Esophagus squamous epithelium (tissue), 5 donors: ENCODE measurements at regions not wholly inside any gene's neighbourhood (a gene's known extent, or its start where the extent isn't known, plus 50 kb on each side); places are given as distances from the start of the nearest gene placed in this dataset.

Experiments
- DNase-seq: peaks from one replicate; lab custom pipeline; 2025; lab: John Stamatoyannopoulos, UW
- H3K27ac ChIP-seq, 4 donors: fragments of 200-600 bp; sonication (generic); one replicate each; pipeline ENCODE4 v1.5.1; 2016 to 2019; ENCODE audit warnings: mild to moderate bottlenecking in 1 of 4
- H3K27me3 ChIP-seq, 4 donors: fragments of 200-600 bp; sonication (generic); 1 replicate in 3 of 4; 2 replicates in 1 of 4; pipeline versions ENCODE4 v1.5.1 to v1.6.0; 2017 to 2021; ENCODE audit warnings: antibody characterized with exemption in 1 of 4
- H3K36me3 ChIP-seq, 3 donors: fragments of 200-600 bp; sonication (generic); one replicate each; pipeline ENCODE4 v1.5.1; 2016 to 2019
- H3K4me1 ChIP-seq, 3 donors: fragments of 200-600 bp; sonication (generic); one replicate each; pipeline ENCODE4 v1.5.1; 2017 to 2019
- H3K4me3 ChIP-seq, 4 donors: fragments of 200-600 bp; sonication (generic); 1 replicate in 3 of 4; 2 replicates in 1 of 4; pipeline ENCODE4 v1.5.1; 2016 to 2019; ENCODE audit warnings: mild to moderate bottlenecking in 2 of 4, moderate library complexity in 1 of 4
- H3K9me3 ChIP-seq, 3 donors: fragments of 200-600 bp; sonication (generic); one replicate each; pipeline ENCODE4 v1.5.1; 2016 to 2019
- POLR2A ChIP-seq, 4 donors: fragments of 450-650 bp; IDR thresholded peaks; one replicate each; pipeline ENCODE4 v1.6.1; 2017; ENCODE audit warnings: antibody characterized with exemption in 4 of 4, mild to moderate bottlenecking in 4 of 4, moderate library complexity in 3 of 4
- WGBS, 2 donors: methylation state at CpG; one replicate each; pipeline ENCODE4 v1.1.5; 2018; 5-methylcytosine and 5-hydroxymethylcytosine counted together
- intact Hi-C: fragments of 100-400 bp; cut with DNase I; formaldehyde crosslinking; loops from one replicate; pipeline ENCODE4 v1.15.0; 2022
- TF ChIP-seq, protein P1 (sequence below), 6 experiments: fragments of 450-650 bp in 4 of 6; fragments of 200-600 bp in 2 of 6; sonication (generic) in 2 of 6; IDR thresholded peaks; one replicate each; pipeline ENCODE4 v1.5.1; 2016 to 2019; ENCODE audit warnings: antibody characterized with exemption in 6 of 6, mild to moderate bottlenecking in 4 of 6, moderate library complexity in 4 of 6
- donor health status: DM: yes; HTN: yes; CAD: no.

DNA sequence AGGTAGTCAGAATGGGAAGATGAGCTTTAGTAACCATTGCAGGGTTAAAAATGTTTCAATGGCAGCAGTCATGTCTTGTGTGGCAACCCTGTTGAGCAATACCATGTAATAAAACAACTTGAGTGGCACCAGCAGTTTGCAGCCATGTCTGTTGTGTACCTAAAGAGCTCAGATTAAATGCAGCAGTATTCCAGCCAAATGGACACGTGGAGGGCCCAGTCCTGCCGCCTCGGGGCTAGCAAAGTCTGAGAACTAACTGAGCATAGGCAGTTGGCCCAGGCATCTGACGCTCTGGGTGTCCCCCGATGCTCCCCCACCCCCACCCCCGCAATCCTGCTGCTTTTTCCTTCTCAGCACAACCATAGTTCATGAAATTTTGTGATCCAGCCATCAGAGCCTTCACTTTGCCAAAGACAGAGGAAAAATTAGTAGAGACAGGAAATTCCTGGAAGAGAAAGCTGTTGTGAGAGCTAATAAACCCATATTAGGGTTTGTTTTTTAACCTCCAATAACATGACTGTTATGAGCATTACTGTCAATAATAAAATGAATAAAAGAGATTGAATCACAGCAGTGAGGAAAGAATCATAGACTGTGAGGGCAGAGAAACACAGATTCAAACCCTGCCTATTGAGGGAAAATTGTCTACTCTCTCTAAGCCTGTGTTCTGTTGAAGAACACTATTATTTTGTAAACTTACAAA lies 220.6 kb upstream of the RHOBTB1 start:
- Histone ChIP-seq H3K4me3 (no peak overlapping the region), H3K27me3 (no peaks in the 10 kb centered on the region)
- WGBS, 2 donors: 24 to 48% methylated on average over 5 to 6 of the region's 6 CpGs

DNA sequence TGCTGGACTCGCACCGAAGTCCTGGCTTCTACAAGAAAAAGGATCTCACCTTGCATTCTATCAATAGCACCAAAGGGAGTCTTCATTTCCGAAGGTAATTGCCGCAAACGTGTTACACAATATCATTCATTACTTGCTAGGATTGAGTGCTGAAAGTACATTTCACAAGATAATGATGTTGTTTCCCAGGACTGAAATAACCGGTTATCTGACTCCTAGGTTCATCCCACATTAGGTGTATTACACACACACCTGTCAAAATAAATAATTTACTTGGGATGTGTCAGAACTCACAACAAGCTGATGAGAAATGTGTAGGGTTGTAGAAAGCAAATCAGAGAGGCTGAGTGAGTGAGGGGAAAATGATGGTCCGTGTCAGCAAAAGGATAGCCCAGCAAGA lies 219.4 kb upstream of the RHOBTB1 start:
- intact Hi-C loops: no loop called here

More for the DNA sequence above, 220.6 kb upstream of the RHOBTB1 start:
- Histone ChIP-seq H3K4me1 (peaks cover 0 to 32% (median 7%) of the 10 kb centered on the region in 3 donors), H3K27ac (peak overlapping the region in 1 of 4 donors; percentile 35), H3K9me3 (no peaks in the 10 kb centered on the region), H3K36me3 (no peaks in the 10 kb centered on the region)
- TF ChIP-seq, protein P1, sequence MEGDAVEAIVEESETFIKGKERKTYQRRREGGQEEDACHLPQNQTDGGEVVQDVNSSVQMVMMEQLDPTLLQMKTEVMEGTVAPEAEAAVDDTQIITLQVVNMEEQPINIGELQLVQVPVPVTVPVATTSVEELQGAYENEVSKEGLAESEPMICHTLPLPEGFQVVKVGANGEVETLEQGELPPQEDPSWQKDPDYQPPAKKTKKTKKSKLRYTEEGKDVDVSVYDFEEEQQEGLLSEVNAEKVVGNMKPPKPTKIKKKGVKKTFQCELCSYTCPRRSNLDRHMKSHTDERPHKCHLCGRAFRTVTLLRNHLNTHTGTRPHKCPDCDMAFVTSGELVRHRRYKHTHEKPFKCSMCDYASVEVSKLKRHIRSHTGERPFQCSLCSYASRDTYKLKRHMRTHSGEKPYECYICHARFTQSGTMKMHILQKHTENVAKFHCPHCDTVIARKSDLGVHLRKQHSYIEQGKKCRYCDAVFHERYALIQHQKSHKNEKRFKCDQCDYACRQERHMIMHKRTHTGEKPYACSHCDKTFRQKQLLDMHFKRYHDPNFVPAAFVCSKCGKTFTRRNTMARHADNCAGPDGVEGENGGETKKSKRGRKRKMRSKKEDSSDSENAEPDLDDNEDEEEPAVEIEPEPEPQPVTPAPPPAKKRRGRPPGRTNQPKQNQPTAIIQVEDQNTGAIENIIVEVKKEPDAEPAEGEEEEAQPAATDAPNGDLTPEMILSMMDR (IDR thresholded peaks at IDR 0.05): no peak
- no peak for TF ChIP-seq POLR2A (IDR thresholded peaks at IDR 0.05)
- no peak for DNase-seq
- intact Hi-C loops: no loop called here

GRCh38 chr10:61160253-61160652 lies 216.3 kb upstream of the RHOBTB1 start:
- no peaks in the 10 kb centered on the region for H3K9me3 ChIP-seq
- intact Hi-C loops: no loop called here
- WGBS, 2 donors: 68 to 95% methylated on average over 4 of the region's 4 CpGs
- no peak for DNase-seq
- H3K27me3 ChIP-seq: no peaks in the 10 kb centered on the region
- peaks cover 0 to 25% (median 7%) of the 10 kb centered on the region in 3 donors for H3K4me1 ChIP-seq
- TF ChIP-seq, protein P1 (IDR thresholded peaks at IDR 0.05): no peak
- TF ChIP-seq POLR2A (IDR thresholded peaks at IDR 0.05): no peak
- H3K4me3 ChIP-seq: no peak overlapping the region
- no peaks in the 10 kb centered on the region for H3K36me3 ChIP-seq
- no peak overlapping the region for H3K27ac ChIP-seq

More for the DNA sequence above, 219.4 kb upstream of the RHOBTB1 start:
- no peaks in the 10 kb centered on the region for H3K27me3 ChIP-seq
- no peaks in the 10 kb centered on the region for H3K36me3 ChIP-seq
- peaks cover 0 to 37% (median 7%) of the 10 kb centered on the region in 3 donors for H3K4me1 ChIP-seq
- H3K27ac ChIP-seq: no peak overlapping the region
- H3K4me3 ChIP-seq: no peak overlapping the region
- WGBS, 2 donors: 72 to 82% methylated on average over 7 of the region's 7 CpGs
- no peaks in the 10 kb centered on the region for H3K9me3 ChIP-seq
- TF ChIP-seq, protein P1 (IDR thresholded peaks at IDR 0.05): no peak
- no peak for TF ChIP-seq POLR2A (IDR thresholded peaks at IDR 0.05)
- DNase-seq: no peak

DNA sequence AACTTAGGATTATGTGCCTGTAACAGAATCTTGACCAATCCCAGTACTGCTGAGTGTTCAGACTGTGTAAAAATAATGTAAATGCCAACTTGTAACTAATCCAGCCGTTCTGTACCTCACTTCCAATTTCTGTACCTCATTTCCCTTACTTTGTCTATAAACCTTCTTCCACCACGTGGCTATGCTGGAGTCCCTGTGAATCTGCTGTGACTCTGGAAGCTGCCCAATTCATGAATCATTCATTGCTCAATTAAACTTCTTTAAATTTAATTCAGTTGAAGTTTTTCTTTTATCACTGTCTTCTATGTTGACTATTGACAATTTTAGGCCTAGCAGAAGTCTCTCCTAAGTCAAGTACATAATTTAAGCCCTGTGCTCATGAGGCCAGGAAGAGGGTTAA lies 215.3 kb upstream of the RHOBTB1 start:
- no peak overlapping the region for H3K4me3 ChIP-seq
- no peak for DNase-seq
- H3K27me3 ChIP-seq: no peaks in the 10 kb centered on the region
- H3K27ac ChIP-seq: no peak overlapping the region
- no peaks in the 10 kb centered on the region for H3K36me3 ChIP-seq
- peaks cover 0 to 17% (median 3%) of the 10 kb centered on the region in 3 donors for H3K4me1 ChIP-seq
- intact Hi-C loops: no loop called here
- WGBS, 2 donors: 32% methylated on average over 2 of the region's 2 CpGs
- no peaks in the 10 kb centered on the region for H3K9me3 ChIP-seq
- no peak for TF ChIP-seq POLR2A (IDR thresholded peaks at IDR 0.05)
- TF ChIP-seq, protein P1 (IDR thresholded peaks at IDR 0.05): no peak

- no peak overlapping the region for H3K4me3 ChIP-seq
- no peak for DNase-seq
- H3K9me3 ChIP-seq: no peaks in the 10 kb centered on the region
- no peak for TF ChIP-seq POLR2A (IDR thresholded peaks at IDR 0.05)
- TF ChIP-seq, protein P1 (IDR thresholded peaks at IDR 0.05): no peak
- no peaks in the 10 kb centered on the region for H3K27me3 ChIP-seq
- no peak overlapping the region for H3K27ac ChIP-seq
- intact Hi-C loops: no loop called here
- WGBS, 2 donors: 59 to 77% methylated on average over 8 of the region's 8 CpGs
- no peaks in the 10 kb centered on the region for H3K36me3 ChIP-seq
- peaks cover 0 to 20% (median 0%) of the 10 kb centered on the region in 3 donors for H3K4me1 ChIP-seq
Observed at GRCh38 chr10:61157182-61157581, 213.2 kb upstream of the RHOBTB1 start.
